GM18861 (cell line): ENCODE measurements at regions not wholly inside any gene's neighbourhood (a gene's known extent, or its start where the extent isn't known, plus 50 kb on each side); places are given as distances from the start of the nearest gene placed in this dataset.

Source experiments
- ATAC-seq: cut with Tn5 transposase; IDR thresholded peaks from one replicate; pipeline ENCODE4 v1.9.1; 2021; ENCODE audit not compliant: unreplicated experiment

DNA sequence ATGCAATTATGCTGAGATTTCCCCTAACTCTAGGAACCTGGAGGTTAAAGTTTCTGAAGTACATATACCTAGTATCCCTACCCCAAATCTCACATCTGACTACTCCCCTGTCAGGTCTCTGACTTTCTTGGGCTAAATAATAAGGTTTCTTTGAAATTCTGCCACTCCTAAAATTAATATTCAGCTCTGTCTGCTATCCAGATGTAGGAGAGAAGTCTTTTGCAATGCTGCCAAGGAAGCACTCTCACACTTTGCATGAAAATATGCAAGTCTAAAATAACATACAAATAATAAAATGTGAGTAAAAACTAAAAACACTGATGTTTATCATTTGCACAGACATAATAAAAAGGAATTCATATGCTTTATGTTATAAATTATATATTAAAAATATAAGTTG lies 196.9 kb upstream of the LRFN5 start:
- ATAC-seq: no peak

DNA sequence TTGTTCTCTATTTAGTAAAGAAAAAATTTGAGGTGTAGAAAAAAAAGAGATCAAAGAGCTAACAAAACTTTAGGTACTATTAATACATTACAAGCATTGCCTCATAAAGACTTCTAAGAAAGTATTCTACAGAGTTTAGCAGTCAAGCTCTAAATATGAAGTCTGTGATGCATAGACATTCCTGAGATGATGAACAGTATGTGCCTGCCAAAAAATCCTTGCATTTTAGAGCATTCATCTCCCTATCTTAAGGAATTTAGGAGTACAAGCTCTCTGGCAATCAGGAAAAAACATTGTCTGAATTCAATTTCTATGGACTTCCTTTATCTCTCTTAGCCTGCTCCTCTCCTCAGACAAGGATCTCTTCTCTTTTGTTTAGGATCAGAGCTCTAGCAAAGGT lies 202.6 kb upstream of the LRFN5 start:
- no peak for ATAC-seq

GRCh38 chr14:41403360-41403759 lies 203.3 kb upstream of the LRFN5 start:
- ATAC-seq: no peak

DNA sequence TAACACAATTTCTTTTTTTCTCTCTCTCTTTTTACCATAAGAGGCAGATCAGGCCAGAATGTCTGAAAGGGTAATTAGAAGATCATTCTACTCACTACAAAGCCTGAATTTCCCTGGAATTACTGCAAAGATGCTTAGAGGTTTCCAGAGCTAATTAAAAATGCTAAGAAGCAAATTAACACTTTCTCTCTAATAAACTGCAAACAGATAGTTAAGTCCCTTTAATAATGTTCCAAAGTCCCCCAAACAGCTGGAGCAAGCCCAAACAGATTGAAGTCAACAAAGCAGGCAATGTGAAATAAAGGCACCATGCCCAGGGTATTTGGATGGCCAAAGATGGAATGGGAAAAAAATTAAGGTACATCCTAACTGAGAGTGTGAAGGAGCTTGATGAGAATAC lies 208.8 kb upstream of the LRFN5 start:
- no peak for ATAC-seq

DNA sequence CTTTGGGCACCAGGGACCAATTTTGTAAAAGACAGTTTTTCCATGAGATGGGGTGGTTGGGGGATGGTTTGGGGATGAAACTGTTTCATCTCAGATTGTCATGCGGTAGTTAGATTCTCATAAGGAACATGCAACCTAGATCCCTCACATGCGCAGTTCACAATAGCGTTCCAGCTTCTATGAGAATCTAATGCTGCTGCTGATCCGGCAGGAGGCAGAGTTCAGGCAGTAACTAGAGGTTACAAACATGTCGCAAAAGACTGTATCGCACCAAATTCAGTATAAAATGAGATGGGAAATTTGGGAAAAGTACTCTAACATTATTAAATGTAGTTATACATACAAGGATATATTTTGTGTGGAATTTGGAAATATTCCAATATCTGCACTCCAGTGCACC lies 213.2 kb upstream of the LRFN5 start:
- no peak for ATAC-seq

- ATAC-seq: no peak
Observed at GRCh38 chr14:41392226-41392625, 214.4 kb upstream of the LRFN5 start.

DNA sequence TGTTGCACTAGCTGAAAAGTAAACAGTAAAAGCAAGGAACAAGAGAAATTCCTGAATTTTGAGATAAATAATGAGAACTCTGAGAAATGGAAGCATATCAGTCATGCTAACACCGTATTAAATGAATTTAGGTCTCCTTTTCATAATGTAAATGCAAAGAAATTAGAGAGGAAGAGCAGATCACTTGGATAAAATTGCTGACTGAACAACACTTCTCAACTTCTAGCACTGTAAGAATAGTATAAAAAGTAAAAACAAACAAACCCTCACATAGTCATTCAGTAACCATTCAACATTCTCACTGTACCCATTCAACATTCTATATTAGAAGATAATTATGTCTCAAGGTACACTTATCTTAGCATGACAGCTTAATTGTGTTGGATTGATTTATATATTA lies 217.3 kb upstream of the LRFN5 start:
- no peak for ATAC-seq

DNA sequence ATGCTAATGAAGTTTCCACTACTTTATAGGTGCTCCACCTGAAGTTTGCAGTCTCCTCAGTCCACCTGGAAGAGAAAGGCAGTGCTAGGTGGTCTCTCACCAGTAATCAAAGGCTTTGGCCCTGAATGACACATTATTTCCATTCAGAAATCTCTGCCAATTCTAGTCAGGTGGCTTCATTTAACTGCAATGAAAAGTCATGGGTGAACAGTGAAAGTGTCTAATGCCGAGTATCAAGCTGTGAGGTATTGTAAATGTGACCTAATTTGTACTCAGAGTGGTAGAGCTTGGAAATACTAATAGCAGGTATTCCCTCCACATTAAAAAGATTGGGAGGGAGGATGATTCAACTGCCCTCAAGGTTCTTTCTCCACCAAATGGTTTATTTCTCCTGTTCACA lies 220.9 kb upstream of the LRFN5 start:
- no peak for ATAC-seq

- no peak for ATAC-seq
Observed at GRCh38 chr14:41380017-41380416, 226.7 kb upstream of the LRFN5 start.

GRCh38 chr14:41378526-41378925 lies 228.2 kb upstream of the LRFN5 start:
- ATAC-seq: no peak

DNA sequence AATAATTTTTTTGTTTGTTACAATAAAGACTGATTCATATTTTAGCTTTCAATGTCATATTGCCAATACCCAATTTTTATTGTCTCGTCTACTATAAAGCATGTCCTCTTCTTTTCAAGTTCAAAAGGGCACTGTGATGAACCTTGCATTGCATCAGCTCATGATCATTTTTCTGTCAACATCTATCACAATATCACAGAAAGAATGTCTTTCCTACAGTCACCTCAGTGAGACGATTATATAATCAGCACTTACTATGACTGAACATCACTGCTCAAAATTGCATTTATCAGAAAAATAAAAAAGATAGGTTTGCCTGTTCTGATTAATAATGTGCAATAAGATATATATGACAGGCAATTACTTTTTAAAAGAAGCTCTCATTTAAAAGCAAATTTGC lies 228.7 kb upstream of the LRFN5 start:
- ATAC-seq: no peak

- no peak for ATAC-seq
Observed at GRCh38 chr14:41374092-41374491, 232.6 kb upstream of the LRFN5 start.

DNA sequence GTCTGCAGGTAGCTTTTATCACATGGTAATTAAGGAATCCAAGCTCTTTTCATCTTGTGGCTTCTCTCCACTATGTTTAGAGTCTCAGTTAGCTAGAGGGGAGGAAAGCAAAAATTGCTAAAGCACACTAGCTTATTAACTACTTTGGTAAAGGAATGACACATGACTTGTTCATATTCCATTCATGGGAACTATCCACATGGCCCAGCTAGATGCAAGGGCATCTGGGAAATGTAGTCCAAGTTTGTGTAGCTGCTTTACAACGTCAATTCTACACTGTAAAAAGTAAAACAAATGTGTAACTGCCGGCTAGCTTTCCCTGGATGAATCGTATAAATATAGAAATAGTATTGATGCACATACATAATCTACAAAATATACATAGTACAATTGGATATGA lies 244.5 kb upstream of the LRFN5 start:
- no peak for ATAC-seq

- ATAC-seq: no peak
Observed at GRCh38 chr14:41360126-41360525, 246.6 kb upstream of the LRFN5 start.

DNA sequence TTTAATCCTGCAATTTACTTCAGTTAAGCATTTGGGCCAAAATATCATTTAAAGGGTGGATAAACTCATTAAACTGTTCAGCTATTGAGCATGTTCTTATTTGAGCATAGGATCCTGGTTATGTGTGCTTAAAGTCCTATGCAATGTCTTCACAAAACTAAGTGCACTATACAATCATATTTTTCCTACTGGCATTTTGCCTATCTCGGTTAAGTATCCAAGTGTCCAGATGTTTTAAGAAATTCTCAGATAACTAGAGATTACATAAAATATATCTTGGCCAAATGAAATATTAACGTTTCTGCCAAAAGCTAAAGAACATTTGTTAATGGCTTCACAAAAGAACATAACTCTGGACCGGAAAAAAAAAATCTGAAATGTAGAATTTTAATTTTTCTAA lies 250.8 kb upstream of the LRFN5 start:
- ATAC-seq: no peak

DNA sequence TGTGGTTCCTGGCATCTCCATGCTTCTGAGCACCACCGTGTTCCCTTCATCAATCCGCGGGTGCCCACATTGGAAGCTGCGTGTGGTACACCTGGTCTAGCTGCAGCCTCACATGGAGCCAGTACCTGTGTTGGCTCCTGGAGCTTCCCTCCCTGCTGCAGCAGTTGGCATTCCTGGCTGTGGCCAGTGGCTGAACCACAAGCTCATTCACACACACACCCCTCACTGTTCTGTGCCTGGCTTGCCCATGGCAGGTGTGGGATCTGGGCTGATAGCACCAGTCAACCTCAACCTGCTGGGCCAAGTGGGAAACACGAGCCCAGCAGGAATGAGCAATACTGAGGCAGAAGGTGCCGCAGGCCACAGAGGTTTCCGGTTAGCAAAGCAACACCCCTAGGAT lies 256.2 kb upstream of the LRFN5 start:
- no peak for ATAC-seq

DNA sequence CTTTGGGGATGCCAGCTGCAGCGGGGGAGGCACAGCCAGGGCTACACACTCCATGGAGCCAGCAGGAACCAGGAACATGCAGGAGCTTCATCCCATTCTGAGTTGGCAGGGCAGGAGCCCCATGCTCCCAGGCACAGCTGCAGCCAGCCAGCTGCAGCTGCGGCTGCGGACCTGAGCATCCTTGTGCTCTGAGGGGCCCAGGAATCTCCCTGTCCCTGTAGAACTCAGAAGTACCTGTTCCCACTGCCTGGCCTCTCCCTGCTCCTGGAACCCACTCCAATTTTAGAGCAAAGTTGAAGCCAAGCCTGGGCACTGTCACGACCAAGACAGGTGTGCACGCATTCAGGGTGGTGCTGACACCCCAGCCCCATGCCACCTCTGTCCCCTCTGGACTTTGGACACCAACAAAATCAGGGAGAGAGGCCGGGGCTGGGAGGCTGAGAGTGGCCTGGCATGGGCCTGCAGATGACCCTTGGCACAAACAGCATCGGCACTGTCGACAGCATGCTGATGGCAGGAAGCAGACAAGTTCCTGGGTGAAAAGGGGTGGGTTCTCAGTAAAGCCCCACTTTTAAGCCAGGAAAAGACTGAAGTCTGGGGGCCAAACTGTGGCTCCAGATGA lies 257.3 kb upstream of the LRFN5 start:
- no peak for ATAC-seq

- ATAC-seq: no peak
Observed at GRCh38 chr14:41343857-41344256, 262.8 kb upstream of the LRFN5 start.

DNA sequence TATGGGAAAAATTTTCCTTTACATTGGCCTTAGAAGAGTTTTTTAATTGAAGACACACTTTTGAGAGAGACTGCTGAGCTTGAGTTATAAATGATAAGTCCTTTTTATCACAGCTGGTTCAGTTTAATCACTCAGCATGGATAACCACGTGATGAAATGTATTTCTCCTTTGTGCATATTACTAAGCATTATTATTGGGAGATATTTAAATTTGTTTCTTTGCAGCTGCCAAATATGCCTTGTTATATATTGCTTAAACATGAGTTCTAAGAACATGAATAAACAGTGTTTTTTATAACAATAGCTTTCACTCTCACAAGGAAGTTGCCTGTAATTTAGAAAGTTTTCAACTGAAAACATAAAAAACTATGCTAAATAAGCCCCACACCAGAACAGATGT lies 293.5 kb upstream of the LRFN5 start:
- no peak for ATAC-seq

DNA sequence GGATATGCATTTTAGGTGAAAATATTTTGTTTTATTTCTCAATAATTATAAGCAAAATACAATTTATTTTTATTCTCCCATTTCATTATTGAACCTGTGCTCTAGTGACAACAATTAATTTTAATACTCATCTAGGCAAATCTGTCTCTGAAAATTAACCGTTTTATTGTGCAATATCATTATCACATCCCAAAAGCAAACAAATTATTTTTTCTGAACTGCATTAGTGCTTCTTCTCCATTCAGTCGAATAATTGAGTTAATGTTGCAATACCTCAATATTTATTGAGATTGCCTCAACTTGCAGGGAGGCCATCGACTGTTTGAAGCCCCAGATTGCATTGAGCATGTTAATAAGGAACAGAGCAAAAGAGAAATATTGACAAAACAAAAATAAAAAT lies 303.2 kb upstream of the LRFN5 start:
- no peak for ATAC-seq

GRCh38 chr14:41302776-41303175 lies 303.9 kb upstream of the LRFN5 start:
- ATAC-seq: no peak

DNA sequence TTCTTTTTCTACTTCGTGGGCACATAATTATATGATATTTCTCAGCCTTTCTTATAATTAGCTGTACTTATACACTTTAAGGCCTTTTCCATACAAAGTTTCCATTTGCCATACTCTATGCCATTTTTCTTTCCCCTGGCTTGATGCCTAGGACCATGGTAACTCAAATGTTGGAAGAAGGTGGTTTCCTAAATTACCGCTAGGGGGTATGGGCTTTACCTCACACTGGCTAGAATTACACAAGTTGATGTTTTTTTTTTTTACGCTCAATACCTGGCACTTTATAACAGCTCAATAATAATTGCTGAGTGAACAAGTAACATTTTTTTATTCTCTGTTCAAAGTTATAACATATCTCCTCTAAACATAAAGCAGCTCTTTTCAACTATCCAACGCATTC lies 306.8 kb upstream of the LRFN5 start:
- ATAC-seq: no peak

- no peak for ATAC-seq
Observed at GRCh38 chr14:41298328-41298690, 308.4 kb upstream of the LRFN5 start.
